GM23338 (cell line): ENCODE measurements at regions not wholly inside any gene's neighbourhood (a gene's known extent, or its start where the extent isn't known, plus 50 kb on each side); places are given as distances from the start of the nearest gene placed in this dataset.

ENCODE experiments used
- ATAC-seq: fragments of 200-7000 bp; cut with Tn5 transposase; 3 replicates; pipeline ENCODE4 v1.9.1; 2020
- DNase-seq: peaks from one replicate; pipeline ENCODE4 v3.0.0-alpha.2; 2015; ENCODE audit warnings: low spot score
- H2AFZ ChIP-seq: fragments of 200-600 bp; sonication (generic); 2 replicates; pipeline ENCODE4 v1.8.0; 2016; ENCODE audit warnings: antibody characterized with exemption, mild to moderate bottlenecking, moderate library complexity
- H3F3A ChIP-seq: fragments of 200-600 bp; sonication (generic); replicated peaks from 2 replicates; pipeline ENCODE4 v1.8.0; 2017; ENCODE audit warnings: antibody characterized with exemption, mixed run types, low read depth
- H3K27ac ChIP-seq: fragments of 200-600 bp; sonication (generic); 2 replicates; pipeline ENCODE4 v1.6.1; 2016; ENCODE audit warnings: low read depth
- H3K27me3 ChIP-seq: fragments of 200-600 bp; sonication (generic); 2 replicates; pipeline ENCODE4 v1.8.0; 2016; ENCODE audit warnings: mild to moderate bottlenecking, mixed run types, moderate library complexity; ENCODE audit not compliant: insufficient read depth
- H3K36me3 ChIP-seq: fragments of 200-600 bp; sonication (generic); 2 replicates; pipeline ENCODE4 v1.8.0; 2016; ENCODE audit warnings: mild to moderate bottlenecking; ENCODE audit not compliant: insufficient read depth
- H3K4me1 ChIP-seq: fragments of 200-600 bp; sonication (generic); 2 replicates; pipeline ENCODE4 v1.8.0; 2016; ENCODE audit warnings: mild to moderate bottlenecking, moderate library complexity; ENCODE audit not compliant: insufficient read depth
- H3K4me2 ChIP-seq: fragments of 200-600 bp; sonication (generic); 2 replicates; pipeline ENCODE4 v1.7.1; 2017; ENCODE audit warnings: mixed run types
- H3K4me3 ChIP-seq: fragments of 200-600 bp; sonication (generic); 2 replicates; pipeline ENCODE4 v1.6.1; 2016; ENCODE audit warnings: mixed run types
- H3K79me2 ChIP-seq: fragments of 200-600 bp; sonication (generic); replicated peaks from 2 replicates; pipeline ENCODE4 v1.8.0; 2017; ENCODE audit warnings: mild to moderate bottlenecking; ENCODE audit not compliant: insufficient read depth
- H3K9me2 ChIP-seq: fragments of 200-600 bp; sonication (generic); 2 replicates; pipeline ENCODE4 v1.8.0; 2017; ENCODE audit not compliant: insufficient read depth
- H4K20me1 ChIP-seq: fragments of 200-600 bp; sonication (generic); replicated peaks from 2 replicates; pipeline ENCODE4 v1.8.0; 2017; ENCODE audit warnings: mild to moderate bottlenecking; ENCODE audit not compliant: insufficient read depth
- H3K27ac Mint-ChIP-seq: 2 replicates; pipeline ENCODE4 v1.8.0; 2020; ENCODE audit warnings: inconsistent platforms, mild to moderate bottlenecking, moderate library complexity, mixed read lengths
- H3K27me3 Mint-ChIP-seq: 3 replicates; pipeline ENCODE4 v1.8.0; 2022; ENCODE audit warnings: low read depth, mild to moderate bottlenecking, moderate library complexity, mixed read lengths, inconsistent platforms; ENCODE audit not compliant: insufficient read depth, poor library complexity
- H3K36me3 Mint-ChIP-seq: 3 replicates; pipeline ENCODE4 v1.8.0; 2021; ENCODE audit warnings: low read depth, mild to moderate bottlenecking, inconsistent platforms, moderate library complexity, mixed read lengths
- H3K4me1 Mint-ChIP-seq: 3 replicates; pipeline ENCODE4 v1.8.0; 2020; ENCODE audit warnings: mild to moderate bottlenecking, inconsistent platforms, mixed read lengths
- H3K4me3 Mint-ChIP-seq: 3 replicates; pipeline ENCODE4 v1.8.0; 2021; ENCODE audit warnings: moderate library complexity, mild to moderate bottlenecking, inconsistent platforms, mixed read lengths
- H3K9me3 Mint-ChIP-seq: 3 replicates; pipeline ENCODE4 v1.8.0; 2020; ENCODE audit warnings: moderate library complexity, mild to moderate bottlenecking, inconsistent platforms, mixed read lengths
- CREB1 ChIP-seq: fragments of 250-450 bp; sonication (Bioruptor Pico); IDR thresholded peaks from 2 replicates; pipeline ENCODE4 v1.5.0; 2020; ENCODE audit warnings: low read depth, mild to moderate bottlenecking, moderate library complexity
- CTCF ChIP-seq, 2 experiments: fragments of 200-600 bp in 1 of 2; sonication (generic) in 1 of 2; conservative IDR thresholded peaks; 2 replicates each; pipeline versions ENCODE4 v1.5.1 to v1.6.1; 2016 to 2017; ENCODE audit warnings: antibody characterized with exemption in 2 of 2, low read depth in 2 of 2, mild to moderate bottlenecking in 2 of 2, moderate library complexity in 1 of 2
- ETS1 ChIP-seq: IDR thresholded peaks from 2 replicates; pipeline ENCODE4 v1.6.1; 2016; ENCODE audit warnings: antibody characterized with exemption
- EZH2 ChIP-seq: fragments of 200-600 bp; sonication (generic); IDR thresholded peaks from one replicate; pipeline ENCODE4 v1.8.0; 2017; ENCODE audit warnings: antibody characterized with exemption, mild to moderate bottlenecking, low read depth; ENCODE audit not compliant: unreplicated experiment
- EZH2phosphoT487 ChIP-seq: fragments of 200-600 bp; sonication (generic); IDR thresholded peaks from one replicate; pipeline ENCODE4 v1.8.1; 2018; ENCODE audit warnings: antibody characterized with exemption; ENCODE audit not compliant: unreplicated experiment
- JUNB ChIP-seq: IDR thresholded peaks from one replicate; pipeline ENCODE4 v1.6.1; 2016; ENCODE audit warnings: antibody characterized with exemption; ENCODE audit not compliant: unreplicated experiment
- NANOG ChIP-seq: IDR thresholded peaks from 2 replicates; pipeline ENCODE4 v1.6.1; 2016; ENCODE audit warnings: antibody characterized with exemption, borderline replicate concordance
- POLR2AphosphoS5 ChIP-seq: IDR thresholded peaks from 2 replicates; pipeline ENCODE4 v1.6.1; 2016; ENCODE audit warnings: antibody characterized with exemption, low read depth
- STAT1 ChIP-seq: IDR thresholded peaks from one replicate; pipeline ENCODE4 v1.6.1; 2016; ENCODE audit warnings: antibody characterized with exemption; ENCODE audit not compliant: unreplicated experiment
- ZNF114 ChIP-seq: fragments of 250-450 bp; sonication (Bioruptor Pico); IDR thresholded peaks from 2 replicates; pipeline ENCODE4 v1.5.0; 2020; ENCODE audit warnings: mild to moderate bottlenecking, moderate library complexity
- ZNF331 ChIP-seq: fragments of 250-450 bp; sonication (Bioruptor Pico); IDR thresholded peaks from 2 replicates; pipeline ENCODE4 v1.5.0; 2020; ENCODE audit warnings: low read depth, mild to moderate bottlenecking, moderate library complexity
- TF ChIP-seq, protein P1 (sequence below): IDR thresholded peaks from one replicate; pipeline ENCODE4 v1.6.1; 2018; ENCODE audit warnings: antibody characterized with exemption; ENCODE audit not compliant: unreplicated experiment
- TF ChIP-seq, protein P2 (sequence below): fragments of 250-450 bp; sonication (Bioruptor Pico); IDR thresholded peaks from 2 replicates; pipeline ENCODE4 v1.5.0; 2020; ENCODE audit warnings: mild to moderate bottlenecking, moderate library complexity

DNA sequence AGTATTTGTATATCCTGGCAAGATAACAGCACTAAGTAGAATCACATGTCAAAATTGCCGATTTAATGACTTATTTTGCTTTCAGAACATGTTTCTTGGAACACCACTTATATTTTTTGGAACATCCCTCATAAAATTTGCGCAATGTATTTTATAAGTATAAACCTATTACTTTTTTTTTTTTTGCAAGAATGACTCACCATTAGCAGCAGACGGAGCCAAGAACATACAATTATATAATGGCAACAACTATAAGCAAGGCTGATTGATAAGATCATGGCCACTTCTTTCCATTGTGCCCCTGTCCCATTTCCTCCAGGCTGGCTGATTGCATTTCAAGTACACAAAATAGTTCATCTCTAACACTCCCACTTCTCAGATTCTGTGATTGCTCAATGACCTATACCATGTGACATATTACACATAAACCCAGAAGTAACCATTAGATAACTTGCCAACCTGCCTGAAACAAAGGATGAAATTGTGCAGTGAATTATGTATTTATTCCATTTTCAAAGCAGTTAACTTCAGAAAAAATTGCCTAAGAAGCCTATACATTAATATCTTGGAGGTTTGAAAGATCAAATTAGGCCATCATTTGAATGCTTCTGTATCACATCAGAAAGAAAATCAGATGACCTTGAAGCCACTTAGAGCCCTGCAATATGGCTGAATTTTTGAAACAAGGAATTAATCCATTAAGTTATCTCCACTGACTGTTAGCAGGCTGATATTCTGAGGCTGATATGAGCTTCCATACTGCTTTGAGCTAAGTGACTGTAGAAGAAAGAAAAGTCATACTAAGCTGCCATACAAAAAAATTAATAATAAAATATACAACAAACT lies 77.8 kb upstream of the PRMT6 start:
- Mint-ChIP-seq H3K9me3 (peaks cover 8% of the 10 kb centered on the region; the same call in 1 of the 3 replicates), H3K27ac (no peak overlapping the region), H3K4me1 (peaks cover 7% of the 10 kb centered on the region), H3K4me3 (no peak overlapping the region), H3K27me3 (no peaks in the 10 kb centered on the region), H3K36me3 (peaks cover 7% of the 10 kb centered on the region; the same call in 2 of the 3 replicates)
- no peaks in the 10 kb centered on the region for H3F3A ChIP-seq
- TF ChIP-seq ZNF114 (CRISPR knock-in tag) (no peak), JUNB (no peak), POLR2AphosphoS5 (no peak), NANOG (no peak), STAT1 (no peak), EZH2 (no peak), ZNF331 (CRISPR knock-in tag) (no peak), CREB1 (no peak), CTCF (conservative IDR thresholded peaks at IDR 0.05; ENCODE audit: low read depth in 2 of 2) (no peak), ETS1 (no peak), EZH2phosphoT487 (no peak)
- TF ChIP-seq, protein P1, sequence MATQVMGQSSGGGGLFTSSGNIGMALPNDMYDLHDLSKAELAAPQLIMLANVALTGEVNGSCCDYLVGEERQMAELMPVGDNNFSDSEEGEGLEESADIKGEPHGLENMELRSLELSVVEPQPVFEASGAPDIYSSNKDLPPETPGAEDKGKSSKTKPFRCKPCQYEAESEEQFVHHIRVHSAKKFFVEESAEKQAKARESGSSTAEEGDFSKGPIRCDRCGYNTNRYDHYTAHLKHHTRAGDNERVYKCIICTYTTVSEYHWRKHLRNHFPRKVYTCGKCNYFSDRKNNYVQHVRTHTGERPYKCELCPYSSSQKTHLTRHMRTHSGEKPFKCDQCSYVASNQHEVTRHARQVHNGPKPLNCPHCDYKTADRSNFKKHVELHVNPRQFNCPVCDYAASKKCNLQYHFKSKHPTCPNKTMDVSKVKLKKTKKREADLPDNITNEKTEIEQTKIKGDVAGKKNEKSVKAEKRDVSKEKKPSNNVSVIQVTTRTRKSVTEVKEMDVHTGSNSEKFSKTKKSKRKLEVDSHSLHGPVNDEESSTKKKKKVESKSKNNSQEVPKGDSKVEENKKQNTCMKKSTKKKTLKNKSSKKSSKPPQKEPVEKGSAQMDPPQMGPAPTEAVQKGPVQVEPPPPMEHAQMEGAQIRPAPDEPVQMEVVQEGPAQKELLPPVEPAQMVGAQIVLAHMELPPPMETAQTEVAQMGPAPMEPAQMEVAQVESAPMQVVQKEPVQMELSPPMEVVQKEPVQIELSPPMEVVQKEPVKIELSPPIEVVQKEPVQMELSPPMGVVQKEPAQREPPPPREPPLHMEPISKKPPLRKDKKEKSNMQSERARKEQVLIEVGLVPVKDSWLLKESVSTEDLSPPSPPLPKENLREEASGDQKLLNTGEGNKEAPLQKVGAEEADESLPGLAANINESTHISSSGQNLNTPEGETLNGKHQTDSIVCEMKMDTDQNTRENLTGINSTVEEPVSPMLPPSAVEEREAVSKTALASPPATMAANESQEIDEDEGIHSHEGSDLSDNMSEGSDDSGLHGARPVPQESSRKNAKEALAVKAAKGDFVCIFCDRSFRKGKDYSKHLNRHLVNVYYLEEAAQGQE, result no peak
- TF ChIP-seq, protein P2, sequence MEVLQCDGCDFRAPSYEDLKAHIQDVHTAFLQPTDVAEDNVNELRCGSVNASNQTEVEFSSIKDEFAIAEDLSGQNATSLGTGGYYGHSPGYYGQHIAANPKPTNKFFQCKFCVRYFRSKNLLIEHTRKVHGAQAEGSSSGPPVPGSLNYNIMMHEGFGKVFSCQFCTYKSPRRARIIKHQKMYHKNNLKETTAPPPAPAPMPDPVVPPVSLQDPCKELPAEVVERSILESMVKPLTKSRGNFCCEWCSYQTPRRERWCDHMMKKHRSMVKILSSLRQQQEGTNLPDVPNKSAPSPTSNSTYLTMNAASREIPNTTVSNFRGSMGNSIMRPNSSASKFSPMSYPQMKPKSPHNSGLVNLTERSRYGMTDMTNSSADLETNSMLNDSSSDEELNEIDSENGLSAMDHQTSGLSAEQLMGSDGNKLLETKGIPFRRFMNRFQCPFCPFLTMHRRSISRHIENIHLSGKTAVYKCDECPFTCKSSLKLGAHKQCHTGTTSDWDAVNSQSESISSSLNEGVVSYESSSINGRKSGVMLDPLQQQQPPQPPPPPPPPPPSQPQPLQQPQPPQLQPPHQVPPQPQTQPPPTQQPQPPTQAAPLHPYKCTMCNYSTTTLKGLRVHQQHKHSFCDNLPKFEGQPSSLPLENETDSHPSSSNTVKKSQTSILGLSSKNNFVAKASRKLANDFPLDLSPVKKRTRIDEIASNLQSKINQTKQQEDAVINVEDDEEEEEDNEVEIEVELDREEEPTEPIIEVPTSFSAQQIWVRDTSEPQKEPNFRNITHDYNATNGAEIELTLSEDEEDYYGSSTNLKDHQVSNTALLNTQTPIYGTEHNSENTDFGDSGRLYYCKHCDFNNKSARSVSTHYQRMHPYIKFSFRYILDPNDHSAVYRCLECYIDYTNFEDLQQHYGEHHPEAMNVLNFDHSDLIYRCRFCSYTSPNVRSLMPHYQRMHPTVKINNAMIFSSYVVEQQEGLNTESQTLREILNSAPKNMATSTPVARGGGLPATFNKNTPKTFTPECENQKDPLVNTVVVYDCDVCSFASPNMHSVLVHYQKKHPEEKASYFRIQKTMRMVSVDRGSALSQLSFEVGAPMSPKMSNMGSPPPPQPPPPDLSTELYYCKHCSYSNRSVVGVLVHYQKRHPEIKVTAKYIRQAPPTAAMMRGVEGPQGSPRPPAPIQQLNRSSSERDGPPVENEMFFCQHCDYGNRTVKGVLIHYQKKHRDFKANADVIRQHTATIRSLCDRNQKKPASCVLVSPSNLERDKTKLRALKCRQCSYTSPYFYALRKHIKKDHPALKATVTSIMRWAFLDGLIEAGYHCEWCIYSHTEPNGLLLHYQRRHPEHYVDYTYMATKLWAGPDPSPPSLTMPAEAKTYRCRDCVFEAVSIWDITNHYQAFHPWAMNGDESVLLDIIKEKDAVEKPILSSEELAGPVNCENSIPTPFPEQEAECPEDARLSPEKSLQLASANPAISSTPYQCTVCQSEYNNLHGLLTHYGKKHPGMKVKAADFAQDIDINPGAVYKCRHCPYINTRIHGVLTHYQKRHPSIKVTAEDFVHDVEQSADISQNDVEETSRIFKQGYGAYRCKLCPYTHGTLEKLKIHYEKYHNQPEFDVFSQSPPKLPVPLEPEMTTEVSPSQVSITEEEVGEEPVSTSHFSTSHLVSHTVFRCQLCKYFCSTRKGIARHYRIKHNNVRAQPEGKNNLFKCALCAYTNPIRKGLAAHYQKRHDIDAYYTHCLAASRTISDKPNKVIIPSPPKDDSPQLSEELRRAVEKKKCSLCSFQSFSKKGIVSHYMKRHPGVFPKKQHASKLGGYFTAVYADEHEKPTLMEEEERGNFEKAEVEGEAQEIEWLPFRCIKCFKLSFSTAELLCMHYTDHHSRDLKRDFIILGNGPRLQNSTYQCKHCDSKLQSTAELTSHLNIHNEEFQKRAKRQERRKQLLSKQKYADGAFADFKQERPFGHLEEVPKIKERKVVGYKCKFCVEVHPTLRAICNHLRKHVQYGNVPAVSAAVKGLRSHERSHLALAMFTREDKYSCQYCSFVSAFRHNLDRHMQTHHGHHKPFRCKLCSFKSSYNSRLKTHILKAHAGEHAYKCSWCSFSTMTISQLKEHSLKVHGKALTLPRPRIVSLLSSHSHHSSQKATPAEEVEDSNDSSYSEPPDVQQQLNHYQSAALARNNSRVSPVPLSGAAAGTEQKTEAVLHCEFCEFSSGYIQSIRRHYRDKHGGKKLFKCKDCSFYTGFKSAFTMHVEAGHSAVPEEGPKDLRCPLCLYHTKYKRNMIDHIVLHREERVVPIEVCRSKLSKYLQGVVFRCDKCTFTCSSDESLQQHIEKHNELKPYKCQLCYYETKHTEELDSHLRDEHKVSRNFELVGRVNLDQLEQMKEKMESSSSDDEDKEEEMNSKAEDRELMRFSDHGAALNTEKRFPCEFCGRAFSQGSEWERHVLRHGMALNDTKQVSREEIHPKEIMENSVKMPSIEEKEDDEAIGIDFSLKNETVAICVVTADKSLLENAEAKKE (CRISPR knock-in tag), result no peak
- no peaks in the 10 kb centered on the region for H3K36me3 ChIP-seq
- no peaks in the 10 kb centered on the region for H3K79me2 ChIP-seq
- H3K4me1 ChIP-seq, result peaks cover 2% of the 10 kb centered on the region
- H4K20me1 ChIP-seq, result no peaks in the 10 kb centered on the region
- H3K9me2 ChIP-seq, result no peaks in the 10 kb centered on the region
- ATAC-seq (no peak), DNase-seq (no peak)
- no peak overlapping the region for H2AFZ ChIP-seq
- no peak overlapping the region for H3K4me2 ChIP-seq
- no peak overlapping the region for H3K27ac ChIP-seq
- no peak overlapping the region for H3K4me3 ChIP-seq
- no peaks in the 10 kb centered on the region for H3K27me3 ChIP-seq
